ENCODE measurements at regions not wholly inside any gene's neighbourhood (a gene's known extent, or its start where the extent isn't known, plus 50 kb on each side); places are given as distances from the start of the nearest gene placed in this dataset.

DNA sequence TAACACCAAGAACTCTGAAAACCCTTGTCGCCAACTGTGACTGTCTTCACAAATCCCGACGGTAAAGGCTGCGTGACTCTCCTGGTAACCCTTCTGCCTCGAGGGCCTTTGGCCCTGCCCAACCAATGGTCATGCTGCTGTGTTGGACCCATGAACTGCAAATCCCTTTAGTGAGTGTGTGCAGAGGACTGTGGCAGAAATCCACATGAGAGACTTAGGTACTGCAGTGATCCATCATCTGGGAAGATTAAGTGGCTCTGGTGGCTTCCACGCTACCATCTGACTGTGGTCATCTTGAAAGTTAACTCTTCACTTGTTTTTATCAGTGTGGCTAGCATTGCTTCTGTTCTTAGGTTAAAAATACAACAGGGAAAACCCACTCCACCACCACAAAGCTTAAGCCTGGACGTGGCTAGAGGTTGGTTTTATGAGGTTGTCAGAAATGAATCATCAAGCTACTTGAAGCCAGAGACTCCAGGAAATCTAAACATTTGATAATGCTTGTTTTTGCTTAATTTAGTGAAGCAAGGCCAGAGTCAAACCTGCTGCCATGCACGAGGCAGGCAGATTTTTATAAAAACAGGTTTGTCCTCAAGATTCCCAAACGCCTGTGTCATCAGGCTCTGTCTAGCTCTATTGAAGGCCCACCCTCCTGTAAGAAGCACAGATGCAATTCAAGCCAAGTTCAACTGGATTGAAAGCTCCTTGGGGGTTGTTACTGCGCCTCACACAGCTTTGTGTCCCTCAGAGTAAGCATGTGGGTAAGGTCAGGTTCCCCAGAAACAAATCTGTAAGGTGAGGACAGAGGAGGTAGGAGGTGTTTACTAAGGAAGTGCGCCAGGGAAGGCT, 52.7 kb upstream of the ERCC6L2 start:
- no peak for DNase-seq

- no peak for DNase-seq
Measured at GRCh38 chr9:95822015-95822414, 53.5 kb upstream of the ERCC6L2 start.

DNA sequence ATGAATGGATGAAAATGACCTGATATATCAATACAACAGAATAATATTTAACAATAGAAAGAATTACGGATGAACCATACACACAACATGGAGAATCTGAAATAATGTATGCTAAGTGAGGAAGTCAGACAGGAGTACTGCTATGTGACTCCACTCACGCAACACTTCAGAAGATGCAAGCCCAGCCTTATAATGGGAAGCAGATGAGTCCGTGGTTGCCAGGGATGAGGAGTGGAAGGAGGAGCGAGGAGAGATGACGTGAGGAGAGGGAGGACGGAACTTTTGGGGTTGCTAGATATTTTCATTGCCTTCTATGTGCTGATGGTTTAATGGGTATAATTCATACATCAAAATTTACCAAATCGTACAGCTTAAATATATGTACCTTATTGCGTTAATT, 55.4 kb upstream of the ERCC6L2 start:
- no peak for DNase-seq

GRCh38 chr9:95819636-95820035, 55.9 kb upstream of the ERCC6L2 start:
- no peak for DNase-seq

DNA sequence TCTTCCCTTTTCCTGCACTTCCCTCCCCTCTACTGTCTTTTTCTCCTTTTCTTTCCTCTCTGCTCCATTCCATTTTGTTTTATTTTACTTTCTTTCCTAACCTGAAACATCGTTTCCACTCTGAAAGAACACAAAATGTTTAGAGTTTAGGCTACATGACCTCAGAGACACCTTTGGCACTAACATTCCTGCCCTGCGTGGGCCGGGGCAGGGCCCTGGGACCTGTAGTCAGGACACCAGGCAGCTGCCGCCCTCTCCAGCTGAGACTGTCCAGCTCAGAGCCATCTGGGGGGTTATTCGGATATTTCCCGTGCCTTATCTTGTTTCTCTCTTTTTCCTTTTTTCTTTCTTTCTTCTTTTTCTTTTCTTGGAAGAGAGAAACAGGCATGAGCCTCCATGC, 58.3 kb upstream of the ERCC6L2 start:
- no peak for DNase-seq

DNA sequence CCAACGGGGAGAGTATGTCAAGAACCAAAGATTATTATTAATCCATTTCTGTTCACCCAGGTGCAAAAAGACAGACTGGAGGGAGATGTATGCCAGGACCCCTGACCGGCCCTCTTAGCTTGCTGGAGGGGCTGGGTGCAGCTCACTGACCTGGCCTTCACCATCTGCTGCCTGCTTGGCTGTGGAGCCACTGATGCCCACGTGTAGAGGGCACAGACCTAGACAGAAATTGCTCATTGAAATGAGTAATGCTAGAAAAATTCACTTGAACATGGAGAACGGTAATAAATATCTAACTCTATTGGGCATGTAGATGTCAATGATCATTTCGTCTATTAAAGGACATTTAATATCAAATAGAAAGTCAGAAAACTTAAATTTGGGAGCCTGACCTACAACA, 58.8 kb upstream of the ERCC6L2 start:
- no peak for DNase-seq

DNA sequence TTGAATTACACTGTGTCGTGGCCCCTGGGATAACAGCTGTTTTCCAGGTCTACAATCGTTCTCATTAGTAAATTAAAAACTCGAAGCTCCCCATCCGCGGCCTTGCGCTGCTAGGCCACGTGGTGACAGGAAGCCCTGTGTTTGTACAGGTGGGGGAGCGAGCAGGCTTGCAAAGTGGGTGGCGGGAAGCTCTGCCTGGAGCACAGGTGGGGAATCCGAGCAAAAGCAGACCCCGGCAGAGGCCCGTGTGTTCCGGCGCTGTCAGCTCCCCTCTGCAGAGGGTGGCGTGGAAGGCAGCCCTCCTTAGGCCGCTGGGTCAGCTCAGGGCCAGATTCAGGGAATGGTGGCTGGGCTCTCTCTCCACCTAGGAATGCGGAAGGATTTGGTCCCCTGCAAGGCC, 59.5 kb upstream of the ERCC6L2 start:
- DNase-seq: no peak

GRCh38 chr9:95815133-95815532, 60.4 kb upstream of the ERCC6L2 start:
- no peak for DNase-seq

DNA sequence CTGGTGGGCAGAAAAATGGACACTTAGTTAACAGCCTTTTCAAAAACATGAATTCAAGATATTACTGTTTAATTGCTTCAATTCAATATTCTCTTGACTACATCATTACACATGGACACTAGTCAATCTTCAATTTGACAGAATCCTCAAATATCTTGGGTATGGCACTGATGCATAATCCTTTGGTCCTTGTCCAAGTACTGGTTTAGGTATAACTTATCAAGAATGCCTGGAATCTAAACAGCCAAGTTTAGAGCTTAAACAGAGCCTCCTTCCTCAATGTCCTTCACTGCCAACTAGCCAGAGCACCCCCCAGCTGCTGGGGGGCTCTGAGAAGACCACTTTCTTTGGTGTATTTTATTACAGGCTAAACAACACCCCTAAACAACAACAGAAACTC, 61.6 kb upstream of the ERCC6L2 start:
- no peak for DNase-seq

- DNase-seq: no peak
Measured at GRCh38 chr9:95810814-95811213, 64.7 kb upstream of the ERCC6L2 start.

DNA sequence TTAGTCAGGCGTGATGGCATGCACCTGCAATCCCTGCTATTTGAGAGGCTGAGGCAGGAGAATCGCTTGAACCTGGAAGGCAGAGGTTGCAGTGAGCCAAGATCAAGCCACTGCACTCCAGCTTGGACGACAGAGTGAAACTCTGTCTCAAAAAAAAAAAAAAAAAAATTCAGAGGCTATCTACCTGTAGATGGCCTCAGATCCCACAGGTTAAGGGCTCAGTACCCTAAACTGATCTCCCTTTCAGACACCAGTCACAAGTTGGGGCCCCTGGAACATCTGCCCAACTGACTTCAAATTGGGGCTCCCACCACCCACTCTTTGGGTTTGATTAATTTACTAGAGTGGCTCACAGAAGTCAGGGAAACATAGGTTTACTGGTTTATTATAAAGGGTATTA, 65.4 kb upstream of the ERCC6L2 start:
- DNase-seq: no peak

DNA sequence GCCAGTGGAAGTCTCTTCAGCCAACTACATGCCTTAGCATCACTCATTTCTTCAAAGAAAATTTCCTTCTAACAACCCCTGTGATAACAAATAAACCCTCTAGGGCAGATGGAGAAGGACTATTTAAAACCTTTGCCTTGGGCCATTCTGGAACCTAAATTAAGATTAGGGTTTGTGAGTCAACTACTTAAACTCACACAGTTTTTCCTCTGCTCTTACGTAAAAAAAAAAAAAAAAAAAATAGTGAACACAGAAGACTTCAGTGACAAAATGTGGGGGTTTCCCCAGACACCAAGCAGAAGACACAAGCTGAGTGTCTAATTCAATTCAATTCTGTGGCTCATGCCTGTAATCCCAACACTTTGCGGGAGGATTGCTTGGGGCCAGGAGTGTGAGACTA, 65.8 kb upstream of the ERCC6L2 start:
- no peak for DNase-seq

- no peak for DNase-seq
Measured at GRCh38 chr9:95808011-95808410, 67.5 kb upstream of the ERCC6L2 start.

DNA sequence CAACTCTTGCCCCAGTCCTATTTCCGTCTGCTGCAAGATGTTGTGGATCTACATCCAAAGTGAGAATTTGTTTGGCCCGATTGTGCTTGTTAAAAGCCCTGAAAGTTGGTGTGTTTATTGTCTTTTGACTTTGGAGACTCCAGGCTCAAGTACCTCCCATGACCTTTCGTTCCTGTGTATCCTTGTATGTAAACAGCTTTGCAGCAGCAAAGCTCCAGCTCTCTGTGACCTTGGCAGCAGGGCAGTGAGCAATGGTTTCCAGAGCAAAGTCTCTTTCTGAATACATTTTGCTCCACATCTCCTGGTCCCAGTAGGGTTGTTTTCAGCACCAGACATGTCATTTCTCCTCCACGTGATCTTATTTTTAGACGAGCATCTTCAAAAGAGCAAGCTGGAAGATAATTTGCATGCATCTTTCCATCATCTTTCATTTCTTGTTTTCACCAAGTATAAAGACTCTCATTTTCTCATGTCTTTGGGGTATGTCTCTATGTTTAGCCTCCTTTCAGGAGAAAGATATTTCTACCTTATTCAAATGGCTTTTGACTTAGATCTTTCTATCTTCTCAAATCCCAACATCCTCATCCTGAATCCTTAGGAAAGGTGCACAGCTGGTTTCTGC, 68.1 kb upstream of the ERCC6L2 start:
- no peak for DNase-seq

DNA sequence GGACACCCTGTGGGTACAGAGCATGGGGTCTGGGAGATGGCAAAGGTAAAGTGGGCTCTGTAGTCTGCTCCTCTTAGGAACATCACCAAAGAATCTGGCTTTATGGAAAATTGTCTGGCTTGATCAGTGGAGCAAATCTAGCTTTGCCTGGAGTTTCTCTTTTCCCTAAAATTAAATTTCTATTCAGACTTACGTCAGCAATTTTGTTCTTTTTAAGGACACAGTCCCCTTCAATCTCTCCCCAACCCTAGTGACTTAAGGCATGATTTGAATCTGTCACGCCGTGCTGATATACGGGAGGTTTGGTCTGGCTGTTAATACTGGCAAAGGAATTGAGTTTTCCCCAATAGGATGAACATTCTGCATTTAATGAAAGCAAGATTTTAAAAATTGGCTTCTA, 72.3 kb upstream of the ERCC6L2 start:
- DNase-seq: no peak

DNA sequence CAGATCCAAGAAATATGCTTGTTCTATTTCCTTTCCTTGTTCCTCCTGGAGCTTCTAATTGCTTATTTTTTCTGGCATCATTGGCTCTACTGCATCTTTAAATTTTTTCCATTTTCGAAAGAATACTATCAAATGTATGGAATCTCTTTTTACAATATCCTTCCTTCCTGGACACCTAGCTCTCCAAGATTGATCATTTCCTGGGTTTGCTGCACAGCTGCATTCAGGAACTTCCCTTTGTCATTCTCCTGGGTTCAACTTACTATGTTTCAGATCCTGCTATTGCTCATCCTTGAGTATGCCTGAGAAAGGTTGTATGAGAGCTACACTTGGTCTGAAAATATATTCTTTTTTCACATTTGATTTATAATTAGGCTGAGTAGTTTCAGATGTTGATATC, 73.7 kb upstream of the ERCC6L2 start:
- DNase-seq: no peak

DNA sequence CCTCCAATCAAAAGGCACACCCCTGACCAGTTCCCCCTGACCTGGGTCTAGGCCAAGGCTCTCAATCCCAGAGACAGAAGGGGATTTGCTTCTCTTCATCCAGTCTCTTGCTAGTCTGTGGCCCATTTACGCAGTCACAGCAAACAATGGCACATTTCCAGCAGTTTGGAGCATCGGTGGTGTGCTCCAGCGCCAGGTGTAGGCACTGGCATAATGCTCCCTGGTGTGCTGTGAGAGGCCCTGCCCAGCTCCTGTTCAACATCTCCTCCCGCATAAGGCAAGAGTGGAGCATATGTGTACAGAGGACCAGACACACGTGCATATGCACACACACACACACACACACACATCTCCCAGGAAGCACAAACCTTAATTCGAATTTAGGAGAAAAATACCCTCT, 79.5 kb upstream of the ERCC6L2 start:
- DNase-seq: no peak

GRCh38 chr9:95793924-95794828, 81.3 kb upstream of the ERCC6L2 start:
- no peak for DNase-seq

- no peak for DNase-seq
Measured at GRCh38 chr9:95791695-95792094, 83.8 kb upstream of the ERCC6L2 start.

GRCh38 chr9:95791286-95791685, 84.2 kb upstream of the ERCC6L2 start:
- DNase-seq: no peak

DNA sequence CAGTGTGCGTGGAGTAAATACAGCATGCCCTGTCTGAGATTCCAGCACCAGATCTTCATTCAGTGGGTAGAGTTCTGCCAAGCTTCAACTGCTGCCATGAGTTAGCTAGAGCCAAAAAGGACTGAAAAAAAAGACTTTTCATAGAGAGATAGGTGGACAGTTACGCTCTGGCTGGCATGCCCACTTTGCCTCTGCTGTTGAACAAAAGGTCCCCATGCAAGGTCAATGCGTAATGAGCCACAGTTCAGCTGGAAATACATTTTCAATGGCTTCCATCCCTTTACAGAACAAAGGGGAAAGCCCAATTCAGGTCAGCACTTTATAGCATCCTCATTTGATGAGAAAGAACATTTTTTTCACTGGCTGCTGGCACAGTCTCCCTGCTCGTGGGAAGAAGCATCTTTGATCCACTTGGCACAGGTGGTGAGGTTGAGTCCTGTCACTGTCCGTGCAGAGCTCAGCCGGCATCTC, 86.9 kb upstream of the ERCC6L2 start:
- no peak for DNase-seq

GRCh38 chr9:95788021-95788420, 87.5 kb upstream of the ERCC6L2 start:
- DNase-seq: no peak

DNA sequence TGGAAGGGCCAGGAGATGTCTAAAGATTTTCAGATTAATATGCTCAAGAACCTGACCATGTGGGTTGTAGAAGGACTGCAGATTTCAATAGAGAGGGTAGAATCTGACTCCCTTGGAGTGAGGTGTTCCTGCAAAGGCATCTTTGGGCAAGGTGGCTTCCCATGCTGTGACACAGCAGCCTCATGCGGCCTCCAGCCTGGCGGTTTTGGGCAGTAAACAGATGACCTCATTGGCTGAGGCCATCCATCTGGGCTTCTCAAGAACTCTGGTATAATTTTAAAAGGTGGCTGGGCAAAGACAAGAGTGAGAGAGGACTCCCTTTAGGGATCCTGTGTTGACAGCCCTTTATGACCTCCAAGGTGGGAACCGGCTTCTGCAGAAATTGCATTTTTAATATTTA, 90.3 kb upstream of the ERCC6L2 start:
- DNase-seq: no peak

GRCh38 chr9:95784318-95784717, 91.2 kb upstream of the ERCC6L2 start:
- no peak for DNase-seq
